HUES64 (cell line): ENCODE measurements at regions not wholly inside any gene's neighbourhood (a gene's known extent, or its start where the extent isn't known, plus 50 kb on each side); places are given as distances from the start of the nearest gene placed in this dataset.
"Not testable (repeated sequence)": the region's sequence is repeated elsewhere in the genome, so short reads cannot be mapped to it uniquely, and the experiment has no call there.

Experiments
- H3K27ac ChIP-seq: 2 replicates; pipeline ENCODE4 v1.7.0; 2013; ENCODE audit warnings: low read depth, low read length, inconsistent platforms
- H3K27me3 ChIP-seq: 2 replicates; pipeline ENCODE4 v1.6.1; 2013; ENCODE audit warnings: mild to moderate bottlenecking, low read length; ENCODE audit not compliant: insufficient read depth
- H3K36me3 ChIP-seq: 2 replicates; pipeline ENCODE4 v1.6.1; 2013; ENCODE audit warnings: mild to moderate bottlenecking, low read length; ENCODE audit not compliant: insufficient read depth
- H3K4me1 ChIP-seq: 2 replicates; pipeline ENCODE4 v1.6.1; 2013; ENCODE audit warnings: mild to moderate bottlenecking, low read length, moderate library complexity; ENCODE audit not compliant: insufficient read depth
- H3K4me3 ChIP-seq: 2 replicates; pipeline ENCODE4 v1.5.1; 2013; ENCODE audit warnings: mild to moderate bottlenecking, low read length, moderate library complexity
- H3K9ac ChIP-seq: 2 replicates; pipeline ENCODE4 v1.6.1; 2013; ENCODE audit warnings: mild to moderate bottlenecking, low read depth, low read length
- H3K9me3 ChIP-seq: 2 replicates; pipeline ENCODE4 v1.6.1; 2013; ENCODE audit warnings: low read depth, low read length; ENCODE audit not compliant: insufficient read depth
- WGBS: fragments of 150-250, 120-280 bp; methylation state at CpG from one replicate; pipeline ENCODE4 v1.1.7; 2013; ENCODE audit warnings: missing lambda C conversion rate; 5-methylcytosine and 5-hydroxymethylcytosine counted together

DNA sequence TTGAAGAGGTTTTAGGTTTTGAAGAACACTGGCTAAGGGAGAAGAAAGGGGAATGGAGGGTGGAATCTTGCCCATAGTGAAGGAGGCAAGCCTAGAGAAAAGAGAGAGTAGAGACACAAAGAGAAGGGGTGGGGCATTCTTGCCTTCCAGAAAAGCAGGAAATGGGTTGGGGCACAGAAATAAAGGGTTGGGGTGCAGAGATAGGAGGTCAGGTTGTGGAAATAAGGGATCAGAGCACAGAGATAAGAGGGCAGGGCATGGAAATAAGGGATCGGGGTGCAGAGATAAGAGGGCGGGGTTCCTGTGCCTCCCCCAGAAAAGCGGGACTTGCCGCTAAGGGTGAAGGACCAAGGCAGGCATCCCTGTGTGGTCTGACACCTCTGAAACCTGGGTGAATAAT is 69.9 kb downstream of the ALG1L2 start:
- 94% methylated on average over 4 of the region's 4 CpGs for WGBS
- H3K4me3 ChIP-seq, H3K27me3 ChIP-seq, H3K36me3 ChIP-seq, H3K9ac ChIP-seq, H3K4me1 ChIP-seq, H3K9me3 ChIP-seq, H3K27ac ChIP-seq: not testable (repeated sequence)

- H3K9me3 ChIP-seq, H3K4me1 ChIP-seq, H3K4me3 ChIP-seq, H3K36me3 ChIP-seq, H3K9ac ChIP-seq, H3K27me3 ChIP-seq: not testable (repeated sequence)
- 49% methylated on average over 8 of the region's 8 CpGs for WGBS
- peak overlapping the region; percentile 9; the same call in 1 of the 2 replicates for H3K27ac ChIP-seq
Measured at GRCh38 chr3:130153247-130153646, 71.6 kb downstream of the ALG1L2 start.

DNA sequence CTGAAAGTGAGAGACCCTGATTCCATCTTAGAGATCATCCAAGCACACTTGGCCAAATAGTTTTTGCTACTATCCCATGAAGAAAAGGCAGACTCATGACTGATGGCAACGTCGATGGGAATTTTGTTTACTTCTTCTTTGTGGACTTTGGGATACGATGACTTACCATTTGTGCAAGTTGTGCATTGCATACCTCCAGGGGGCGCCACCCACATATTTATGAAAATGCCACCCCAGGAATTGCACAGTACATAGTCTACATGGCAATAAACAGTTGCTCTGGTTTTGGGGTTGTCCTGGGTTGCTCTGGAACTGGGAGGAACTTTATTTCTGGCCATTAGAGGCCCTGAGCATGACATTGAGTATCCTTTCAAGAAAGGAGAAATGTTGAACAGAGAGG is 73.8 kb downstream of the ALG1L2 start:
- not testable (repeated sequence) for H3K4me3 ChIP-seq, H3K4me1 ChIP-seq, H3K36me3 ChIP-seq, H3K9me3 ChIP-seq, H3K27ac ChIP-seq, H3K9ac ChIP-seq, H3K27me3 ChIP-seq
- no CpG with 5 or more reads among the region's 4 CpGs for WGBS

- not testable (repeated sequence) for H3K9ac ChIP-seq, H3K4me1 ChIP-seq, H3K9me3 ChIP-seq, H3K4me3 ChIP-seq, H3K27ac ChIP-seq, H3K36me3 ChIP-seq, H3K27me3 ChIP-seq
- WGBS = 88% methylated on average over 3 of the region's 4 CpGs
Measured at GRCh38 chr3:130166856-130167255, 85.2 kb downstream of the ALG1L2 start.

GRCh38 chr3:130175195-130175594 is 93.6 kb downstream of the ALG1L2 start:
- not testable (repeated sequence) for H3K9ac ChIP-seq, H3K27ac ChIP-seq, H3K9me3 ChIP-seq, H3K4me3 ChIP-seq, H3K27me3 ChIP-seq, H3K36me3 ChIP-seq, H3K4me1 ChIP-seq
- WGBS = 95% methylated on average over 4 of the region's 4 CpGs

DNA sequence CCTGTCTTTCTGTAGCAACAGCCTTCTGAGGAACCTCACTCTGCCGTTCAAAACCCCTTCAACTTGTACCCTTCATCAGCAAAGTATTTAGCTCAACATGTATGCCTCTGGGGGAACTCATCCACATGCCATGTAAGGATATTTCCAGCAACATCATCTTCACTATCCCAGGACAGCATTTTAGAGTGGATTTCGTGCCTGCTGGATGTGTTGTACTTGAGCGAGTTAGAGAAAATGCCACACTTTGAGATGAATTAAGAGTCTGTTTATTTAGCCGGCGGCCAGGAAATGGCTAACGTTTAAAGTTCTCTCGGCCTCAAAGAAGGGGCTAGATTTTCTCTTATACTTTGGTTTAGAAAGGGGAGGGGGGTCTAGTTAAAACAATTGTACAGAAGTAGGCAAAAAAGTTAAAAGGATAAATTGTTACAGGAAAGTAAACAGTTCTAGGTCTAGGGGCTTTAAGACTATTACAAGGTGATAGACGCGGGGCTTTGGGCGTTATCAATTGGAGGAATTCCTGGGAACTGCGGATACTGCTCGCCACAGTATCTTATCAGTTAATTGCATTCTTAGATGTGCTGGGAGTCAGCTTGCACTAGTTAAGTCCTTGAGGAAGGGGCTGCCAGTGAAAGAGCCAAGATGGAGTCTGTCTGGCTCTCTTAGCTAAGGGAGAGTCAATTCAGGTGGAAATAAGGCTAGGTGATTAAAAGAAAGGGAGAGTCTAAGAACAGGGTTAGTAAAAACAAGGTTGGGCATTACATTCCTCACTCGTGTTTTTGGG is 95.0 kb downstream of the ALG1L2 start:
- not testable (repeated sequence) for H3K36me3 ChIP-seq, H3K27me3 ChIP-seq, H3K4me3 ChIP-seq, H3K27ac ChIP-seq, H3K4me1 ChIP-seq, H3K9me3 ChIP-seq, H3K9ac ChIP-seq
- 82% methylated on average over 12 of the region's 13 CpGs for WGBS

DNA sequence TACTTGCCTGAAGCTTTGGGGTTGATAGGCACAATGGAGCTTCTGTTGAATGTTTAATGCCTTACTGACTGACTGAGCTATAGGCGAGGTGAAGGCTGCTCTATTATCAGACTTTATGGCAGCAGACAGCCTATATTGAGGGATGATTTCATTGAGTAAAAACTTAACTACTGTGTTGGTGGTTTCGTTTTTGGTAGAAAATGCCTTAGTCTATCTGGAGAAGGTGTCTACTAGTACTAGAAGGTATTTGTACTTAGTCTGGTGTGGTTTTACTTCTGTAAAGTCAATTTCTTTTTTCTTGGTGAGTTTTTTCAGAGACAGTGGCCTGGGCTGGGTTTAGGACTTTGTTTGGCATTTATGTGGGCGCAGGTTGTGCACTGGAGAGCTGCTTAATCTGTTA is 97.2 kb downstream of the ALG1L2 start:
- not testable (repeated sequence) for H3K36me3 ChIP-seq, H3K27me3 ChIP-seq, H3K4me1 ChIP-seq, H3K4me3 ChIP-seq, H3K9me3 ChIP-seq, H3K9ac ChIP-seq, H3K27ac ChIP-seq
- 79% methylated on average over 2 of the region's 3 CpGs for WGBS

DNA sequence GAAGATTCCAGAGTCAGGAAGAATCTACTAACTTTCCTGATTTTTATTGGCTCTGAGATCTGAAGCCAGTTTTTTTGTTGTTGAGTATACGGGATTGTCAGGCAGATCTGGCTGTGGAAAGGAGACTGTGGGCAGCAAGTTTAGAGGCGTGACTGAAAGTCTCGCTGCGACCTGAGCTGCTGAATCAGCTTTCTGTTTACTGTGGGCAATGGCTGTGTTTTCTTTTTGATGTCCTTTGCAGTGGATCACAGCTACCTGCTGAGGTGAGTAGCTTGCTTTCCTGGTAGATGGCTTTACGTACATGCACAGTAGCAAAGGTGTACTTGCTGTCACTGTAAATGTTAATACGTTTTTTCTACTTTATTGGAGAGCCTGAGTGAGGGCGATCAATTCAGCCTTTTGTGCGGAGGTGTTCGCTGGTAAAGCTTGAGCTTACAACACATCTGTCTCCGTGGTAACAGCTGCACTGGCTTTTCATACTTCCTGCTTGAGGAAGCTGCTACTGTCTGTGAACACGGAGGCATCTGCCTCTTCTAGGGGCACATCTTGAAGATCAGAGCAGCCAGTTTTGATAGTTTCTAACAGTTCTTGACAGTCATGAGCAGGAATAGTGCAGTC is 97.8 kb downstream of the ALG1L2 start:
- WGBS = 66% methylated on average over 11 of the region's 11 CpGs
- H3K9me3 ChIP-seq, H3K36me3 ChIP-seq, H3K27me3 ChIP-seq, H3K4me3 ChIP-seq, H3K4me1 ChIP-seq, H3K9ac ChIP-seq, H3K27ac ChIP-seq: not testable (repeated sequence)

GRCh38 chr3:130182475-130182874 is 100.8 kb downstream of the ALG1L2 start:
- H3K27ac ChIP-seq, H3K4me3 ChIP-seq, H3K9ac ChIP-seq, H3K4me1 ChIP-seq, H3K27me3 ChIP-seq, H3K9me3 ChIP-seq, H3K36me3 ChIP-seq: not testable (repeated sequence)
- 83% methylated on average over 6 of the region's 6 CpGs for WGBS

- not testable (repeated sequence) for H3K9me3 ChIP-seq, H3K9ac ChIP-seq, H3K27me3 ChIP-seq, H3K4me3 ChIP-seq, H3K36me3 ChIP-seq, H3K27ac ChIP-seq, H3K4me1 ChIP-seq
- 89% methylated on average over 5 of the region's 5 CpGs for WGBS
Measured at GRCh38 chr3:130183689-130184088, 102.1 kb downstream of the ALG1L2 start.

GRCh38 chr3:130184152-130185024 is 102.8 kb downstream of the ALG1L2 start:
- H3K4me1 ChIP-seq, H3K4me3 ChIP-seq, H3K27ac ChIP-seq, H3K9ac ChIP-seq, H3K9me3 ChIP-seq, H3K36me3 ChIP-seq, H3K27me3 ChIP-seq: not testable (repeated sequence)
- WGBS = 86% methylated on average over 3 of the region's 5 CpGs
